ENCODE measurements at regions not wholly inside any gene's neighbourhood (a gene's known extent, or its start where the extent isn't known, plus 50 kb on each side); places are given as distances from the start of the nearest gene placed in this dataset.

DNA sequence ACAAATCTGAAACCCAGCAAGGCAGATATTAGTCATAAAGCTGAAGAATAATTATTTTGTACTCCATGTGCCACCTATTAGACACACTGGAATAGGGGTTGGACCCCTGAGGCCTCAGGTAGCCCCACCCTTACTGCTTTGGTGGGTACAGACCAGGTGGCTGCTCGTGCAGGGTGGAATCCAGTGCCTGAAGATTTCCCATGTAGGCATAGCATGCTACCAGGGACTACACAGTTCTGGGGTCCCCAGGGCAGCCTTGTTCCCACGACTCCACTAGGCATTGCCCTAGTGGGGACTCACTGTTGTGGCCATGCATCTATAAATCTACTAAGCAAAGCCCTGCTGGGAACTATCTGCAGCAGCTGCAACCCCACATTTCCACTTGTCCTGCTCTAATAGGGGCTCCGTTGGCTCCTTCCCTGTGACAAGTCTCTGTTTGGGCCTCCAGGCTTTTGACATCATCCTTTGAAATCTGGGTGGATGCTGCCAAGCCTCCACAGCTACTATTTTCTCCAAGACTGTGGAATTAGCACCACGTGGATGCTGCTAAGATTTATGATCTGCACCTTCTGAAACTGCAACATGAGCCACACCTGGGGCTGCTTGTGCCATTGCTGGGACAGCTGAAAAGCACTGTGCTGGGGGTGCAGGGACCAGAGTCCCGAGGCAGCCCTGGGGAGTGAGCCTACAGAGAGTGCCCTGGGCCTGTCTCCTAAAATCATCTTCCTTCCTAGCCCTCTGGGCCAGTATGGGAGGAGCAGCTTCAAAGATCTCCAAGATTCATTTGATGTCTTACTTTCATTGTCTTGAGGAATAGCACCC, 303.8 kb downstream of the FSIP2 start:
- TF ChIP-seq, protein P1, sequence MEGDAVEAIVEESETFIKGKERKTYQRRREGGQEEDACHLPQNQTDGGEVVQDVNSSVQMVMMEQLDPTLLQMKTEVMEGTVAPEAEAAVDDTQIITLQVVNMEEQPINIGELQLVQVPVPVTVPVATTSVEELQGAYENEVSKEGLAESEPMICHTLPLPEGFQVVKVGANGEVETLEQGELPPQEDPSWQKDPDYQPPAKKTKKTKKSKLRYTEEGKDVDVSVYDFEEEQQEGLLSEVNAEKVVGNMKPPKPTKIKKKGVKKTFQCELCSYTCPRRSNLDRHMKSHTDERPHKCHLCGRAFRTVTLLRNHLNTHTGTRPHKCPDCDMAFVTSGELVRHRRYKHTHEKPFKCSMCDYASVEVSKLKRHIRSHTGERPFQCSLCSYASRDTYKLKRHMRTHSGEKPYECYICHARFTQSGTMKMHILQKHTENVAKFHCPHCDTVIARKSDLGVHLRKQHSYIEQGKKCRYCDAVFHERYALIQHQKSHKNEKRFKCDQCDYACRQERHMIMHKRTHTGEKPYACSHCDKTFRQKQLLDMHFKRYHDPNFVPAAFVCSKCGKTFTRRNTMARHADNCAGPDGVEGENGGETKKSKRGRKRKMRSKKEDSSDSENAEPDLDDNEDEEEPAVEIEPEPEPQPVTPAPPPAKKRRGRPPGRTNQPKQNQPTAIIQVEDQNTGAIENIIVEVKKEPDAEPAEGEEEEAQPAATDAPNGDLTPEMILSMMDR (conservative IDR thresholded peaks at IDR 0.05; ENCODE audit: low read depth, low read length), result no peak
- H3K4me3 ChIP-seq (ENCODE audit: low read depth, low read length), result no peak overlapping the region
- DNase-seq (ENCODE audit: low read depth), result no peak

DNA sequence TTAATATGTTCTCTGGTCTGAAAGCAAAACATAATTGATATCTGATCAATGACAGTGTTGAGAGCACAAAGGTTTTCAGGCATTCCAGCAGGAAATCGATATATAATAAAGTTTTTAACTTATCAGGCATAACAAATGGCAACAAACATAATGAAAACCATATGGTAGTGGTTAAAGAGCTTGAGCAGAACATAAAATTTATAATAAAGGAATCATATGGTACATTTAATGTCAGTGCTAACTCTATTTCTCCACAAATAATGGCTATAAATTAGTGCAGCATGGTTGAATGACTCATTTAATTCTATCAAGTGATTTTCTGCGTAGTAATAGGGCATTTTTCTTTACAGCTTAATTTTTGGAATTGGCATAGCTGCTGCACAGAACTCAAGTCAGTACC, 306.2 kb downstream of the FSIP2 start:
- TF ChIP-seq, protein P1 (conservative IDR thresholded peaks at IDR 0.05; ENCODE audit: low read depth, low read length), result no peak
- DNase-seq (ENCODE audit: low read depth), result no peak
- no peak overlapping the region for H3K4me3 ChIP-seq (ENCODE audit: low read depth, low read length)

DNA sequence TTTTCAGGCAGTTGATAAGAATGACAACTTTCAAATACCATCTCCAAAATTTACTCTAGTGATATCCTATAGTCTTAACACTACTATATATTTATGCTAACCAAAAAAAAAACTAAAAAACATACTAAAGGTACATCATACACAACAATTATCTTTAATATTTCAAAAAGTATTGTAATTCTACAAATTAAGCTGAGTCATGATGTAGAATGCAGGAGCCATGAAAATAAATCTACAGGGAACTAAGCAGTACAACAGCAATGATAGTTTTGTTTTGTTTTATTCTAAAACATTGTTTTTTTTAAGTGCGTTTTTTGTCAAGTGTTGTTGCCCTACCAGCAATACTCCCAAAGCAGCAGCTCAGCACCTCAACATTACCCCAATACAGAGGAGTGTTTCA, 314.3 kb downstream of the FSIP2 start:
- TF ChIP-seq, protein P1 (conservative IDR thresholded peaks at IDR 0.05; ENCODE audit: low read depth, low read length), result no peak
- DNase-seq (ENCODE audit: low read depth), result no peak
- no peak overlapping the region for H3K4me3 ChIP-seq (ENCODE audit: low read depth, low read length)

- no peak overlapping the region for H3K4me3 ChIP-seq (ENCODE audit: low read depth, low read length)
- TF ChIP-seq, protein P1 (conservative IDR thresholded peaks at IDR 0.05; ENCODE audit: low read depth, low read length), result no peak
- no peak for DNase-seq (ENCODE audit: low read depth)
Measured at GRCh38 chr2:186058614-186059013, 320.0 kb downstream of the FSIP2 start.

DNA sequence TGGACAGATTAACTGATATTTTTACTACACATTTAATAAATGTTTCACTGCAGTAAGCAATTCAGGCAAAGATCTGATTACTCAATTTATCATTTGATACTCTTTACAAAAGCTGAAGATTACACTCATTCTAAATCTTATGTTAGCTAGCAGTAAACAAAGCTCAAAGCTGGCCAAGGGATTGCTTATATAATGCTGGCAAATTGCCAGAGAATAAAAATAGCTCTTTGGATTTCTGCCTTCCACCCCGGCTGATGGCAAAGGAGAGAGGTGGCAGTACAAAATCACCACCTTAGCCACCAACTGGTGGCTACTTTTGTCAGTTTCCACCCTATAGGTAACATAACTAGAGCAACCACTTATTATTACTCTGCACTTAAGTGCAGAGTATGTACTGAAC, 320.5 kb downstream of the FSIP2 start:
- DNase-seq (ENCODE audit: low read depth), result peak; percentile 29
- TF ChIP-seq, protein P1 (conservative IDR thresholded peaks at IDR 0.05; ENCODE audit: low read depth, low read length), result no peak
- no peak overlapping the region for H3K4me3 ChIP-seq (ENCODE audit: low read depth, low read length)

GRCh38 chr2:186060744-186061440, 322.3 kb downstream of the FSIP2 start:
- no peak overlapping the region for H3K4me3 ChIP-seq (ENCODE audit: low read depth, low read length)
- no peak for DNase-seq (ENCODE audit: low read depth)
- TF ChIP-seq, protein P1 (conservative IDR thresholded peaks at IDR 0.05; ENCODE audit: low read depth, low read length), result no peak
